Panc1 (cell line): ENCODE measurements at regions not wholly inside any gene's neighbourhood (a gene's known extent, or its start where the extent isn't known, plus 50 kb on each side); places are given as distances from the start of the nearest gene placed in this dataset.

ENCODE experiments used
- ATAC-seq: fragments of 200-7000 bp; cut with Tn5 transposase; 2 replicates; pipeline ENCODE4 v1.9.1; 2020; ENCODE audit warnings: mild to moderate bottlenecking, moderate library complexity
- BruUV-seq: library from RNA; stranded (reverse); fragments of 400-500 nt; replicated peaks from 2 replicates; lab custom pipeline; 2021; lab: Mats Ljungman, UMichigan
- CTCF ChIA-PET: fragments of 300-600 bp; sonication (Branson Sonifier 250); formaldehyde crosslinking; loops from one replicate; lab custom pipeline; 2022; ENCODE audit warnings: antibody characterized with exemption; lab: Charles Lee
- POLR2A ChIA-PET: fragments of 300-600 bp; sonication (Branson Sonifier 250); formaldehyde crosslinking; loops from one replicate; lab custom pipeline; 2022; ENCODE audit warnings: antibody characterized with exemption; lab: Charles Lee
- DNase-seq: peaks from one replicate; pipeline ENCODE4 v3.0.0-alpha.2; 2010; ENCODE audit warnings: low read depth, low spot score
- H3K27ac ChIP-seq: 2 replicates; pipeline ENCODE4 v1.5.1; 2011; ENCODE audit warnings: mild to moderate bottlenecking, low read length, inconsistent platforms
- H3K27me3 ChIP-seq: fragments of 200-500 bp; sonication (Bioruptor generic); 2 replicates; pipeline ENCODE4 v1.6.0; 2014; ENCODE audit warnings: low read length, inconsistent platforms; ENCODE audit not compliant: control insufficient read depth, insufficient read depth
- H3K36me3 ChIP-seq: fragments of 200-500 bp; sonication (Bioruptor generic); 2 replicates; pipeline ENCODE4 v1.5.1; 2014; ENCODE audit warnings: inconsistent platforms, mild to moderate bottlenecking, low read length, moderate library complexity; ENCODE audit not compliant: control insufficient read depth, insufficient read depth
- H3K4me1 ChIP-seq: 2 replicates; pipeline ENCODE4 v1.5.1; 2011; ENCODE audit warnings: inconsistent platforms, mild to moderate bottlenecking, low read length, moderate library complexity; ENCODE audit not compliant: control insufficient read depth, insufficient read depth
- H3K4me3 ChIP-seq, 2 experiments: 2 replicates each; pipeline ENCODE4 v1.5.1; 2011 to 2012; ENCODE audit warnings: low read depth in 2 of 2, low read length in 2 of 2, mild to moderate bottlenecking in 2 of 2, inconsistent platforms in 1 of 2, moderate library complexity in 1 of 2
- H3K9me3 ChIP-seq: fragments of 200-500 bp; sonication (Bioruptor generic); 2 replicates; pipeline ENCODE4 v1.5.1; 2014; ENCODE audit warnings: low read depth, mild to moderate bottlenecking, inconsistent platforms, low read length, moderate library complexity; ENCODE audit not compliant: control insufficient read depth, insufficient read depth
- POLR2AphosphoS5 ChIP-seq: IDR thresholded peaks from 2 replicates; pipeline ENCODE4 v1.6.1; 2012; ENCODE audit warnings: mild to moderate bottlenecking, low read depth, low read length, moderate library complexity
- SIN3A ChIP-seq: IDR thresholded peaks from 2 replicates; pipeline ENCODE4 v1.6.1; 2012; ENCODE audit warnings: low read depth, mild to moderate bottlenecking, low read length, moderate library complexity, borderline replicate concordance; ENCODE audit not compliant: insufficient read depth
- TCF7L2 ChIP-seq: IDR thresholded peaks from 2 replicates; pipeline ENCODE4 v1.6.1; 2011; ENCODE audit warnings: mild to moderate bottlenecking, low read depth, low read length, inconsistent platforms
- in situ Hi-C: cut with HindIII; loops from 2 replicates; pipeline ENCODE4 v1.10.0; 2016; ENCODE audit warnings: low sequenced_read_pairs, low pct_unique_long_range_greater_than_20kb
- intact Hi-C: fragments of 100-400 bp; cut with micrococcal nuclease; formaldehyde crosslinking; loops from one replicate; pipeline ENCODE4 v1.10.0; 2022; ENCODE audit not compliant: unreplicated experiment
- TF ChIP-seq, protein P1 (sequence below), 2 experiments: IDR thresholded peaks; 2 replicates each; pipeline ENCODE4 v1.6.1; 2011 to 2012; ENCODE audit warnings: low read depth in 2 of 2, control low read depth in 1 of 2, low read length in 1 of 2, mild to moderate bottlenecking in 1 of 2, moderate library complexity in 1 of 2; ENCODE audit not compliant: insufficient read depth in 1 of 2
- TF ChIP-seq, protein P2 (sequence below): fragments of 450-650 bp; IDR thresholded peaks from 2 replicates; pipeline ENCODE4 v1.5.1; 2017; ENCODE audit warnings: mild to moderate bottlenecking

DNA sequence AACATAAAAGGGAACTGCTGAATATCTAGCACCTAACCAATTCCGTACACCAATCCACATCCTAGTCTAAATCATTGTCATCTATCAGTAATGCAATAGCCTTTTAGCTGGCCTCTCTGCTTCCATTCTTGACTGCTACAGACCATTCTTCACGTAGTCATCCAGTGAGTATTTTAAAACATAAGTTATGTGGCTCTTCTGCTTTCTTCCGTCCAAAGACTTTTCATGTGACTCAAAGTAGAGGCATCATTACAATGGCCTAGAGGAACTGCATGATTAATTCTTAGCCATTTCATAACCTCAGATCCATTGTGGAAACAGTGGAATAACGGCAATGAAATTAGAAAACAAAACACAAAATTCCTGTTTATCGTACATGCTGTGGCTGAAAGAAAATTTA is 88.9 kb upstream of the CBLB start:
- no peaks in the 10 kb centered on the region for H3K9me3 ChIP-seq
- no peak overlapping the region for H3K4me3 ChIP-seq
- CTCF ChIA-PET, result no interaction called here
- no peaks in the 10 kb centered on the region for H3K36me3 ChIP-seq
- in situ Hi-C loops, result no loop called here
- ATAC-seq (no peak), DNase-seq (no peak)
- no peaks in the 10 kb centered on the region for H3K27me3 ChIP-seq
- BruUV-seq, result no TSS peak
- POLR2A ChIA-PET, result no interaction called here
- TF ChIP-seq TCF7L2 (no peak), SIN3A (no peak), POLR2AphosphoS5 (no peak)
- TF ChIP-seq, protein P1, sequence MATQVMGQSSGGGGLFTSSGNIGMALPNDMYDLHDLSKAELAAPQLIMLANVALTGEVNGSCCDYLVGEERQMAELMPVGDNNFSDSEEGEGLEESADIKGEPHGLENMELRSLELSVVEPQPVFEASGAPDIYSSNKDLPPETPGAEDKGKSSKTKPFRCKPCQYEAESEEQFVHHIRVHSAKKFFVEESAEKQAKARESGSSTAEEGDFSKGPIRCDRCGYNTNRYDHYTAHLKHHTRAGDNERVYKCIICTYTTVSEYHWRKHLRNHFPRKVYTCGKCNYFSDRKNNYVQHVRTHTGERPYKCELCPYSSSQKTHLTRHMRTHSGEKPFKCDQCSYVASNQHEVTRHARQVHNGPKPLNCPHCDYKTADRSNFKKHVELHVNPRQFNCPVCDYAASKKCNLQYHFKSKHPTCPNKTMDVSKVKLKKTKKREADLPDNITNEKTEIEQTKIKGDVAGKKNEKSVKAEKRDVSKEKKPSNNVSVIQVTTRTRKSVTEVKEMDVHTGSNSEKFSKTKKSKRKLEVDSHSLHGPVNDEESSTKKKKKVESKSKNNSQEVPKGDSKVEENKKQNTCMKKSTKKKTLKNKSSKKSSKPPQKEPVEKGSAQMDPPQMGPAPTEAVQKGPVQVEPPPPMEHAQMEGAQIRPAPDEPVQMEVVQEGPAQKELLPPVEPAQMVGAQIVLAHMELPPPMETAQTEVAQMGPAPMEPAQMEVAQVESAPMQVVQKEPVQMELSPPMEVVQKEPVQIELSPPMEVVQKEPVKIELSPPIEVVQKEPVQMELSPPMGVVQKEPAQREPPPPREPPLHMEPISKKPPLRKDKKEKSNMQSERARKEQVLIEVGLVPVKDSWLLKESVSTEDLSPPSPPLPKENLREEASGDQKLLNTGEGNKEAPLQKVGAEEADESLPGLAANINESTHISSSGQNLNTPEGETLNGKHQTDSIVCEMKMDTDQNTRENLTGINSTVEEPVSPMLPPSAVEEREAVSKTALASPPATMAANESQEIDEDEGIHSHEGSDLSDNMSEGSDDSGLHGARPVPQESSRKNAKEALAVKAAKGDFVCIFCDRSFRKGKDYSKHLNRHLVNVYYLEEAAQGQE (IDR thresholded peaks at IDR 0.05; ENCODE audit: insufficient read depth in 1 of 2, low read depth in 2 of 2, low read length in 1 of 2), result no peak
- TF ChIP-seq, protein P2, sequence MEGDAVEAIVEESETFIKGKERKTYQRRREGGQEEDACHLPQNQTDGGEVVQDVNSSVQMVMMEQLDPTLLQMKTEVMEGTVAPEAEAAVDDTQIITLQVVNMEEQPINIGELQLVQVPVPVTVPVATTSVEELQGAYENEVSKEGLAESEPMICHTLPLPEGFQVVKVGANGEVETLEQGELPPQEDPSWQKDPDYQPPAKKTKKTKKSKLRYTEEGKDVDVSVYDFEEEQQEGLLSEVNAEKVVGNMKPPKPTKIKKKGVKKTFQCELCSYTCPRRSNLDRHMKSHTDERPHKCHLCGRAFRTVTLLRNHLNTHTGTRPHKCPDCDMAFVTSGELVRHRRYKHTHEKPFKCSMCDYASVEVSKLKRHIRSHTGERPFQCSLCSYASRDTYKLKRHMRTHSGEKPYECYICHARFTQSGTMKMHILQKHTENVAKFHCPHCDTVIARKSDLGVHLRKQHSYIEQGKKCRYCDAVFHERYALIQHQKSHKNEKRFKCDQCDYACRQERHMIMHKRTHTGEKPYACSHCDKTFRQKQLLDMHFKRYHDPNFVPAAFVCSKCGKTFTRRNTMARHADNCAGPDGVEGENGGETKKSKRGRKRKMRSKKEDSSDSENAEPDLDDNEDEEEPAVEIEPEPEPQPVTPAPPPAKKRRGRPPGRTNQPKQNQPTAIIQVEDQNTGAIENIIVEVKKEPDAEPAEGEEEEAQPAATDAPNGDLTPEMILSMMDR, result no peak
- H3K27ac ChIP-seq, result no peak overlapping the region
- intact Hi-C loops, result no loop called here
- H3K4me1 ChIP-seq, result no peaks in the 10 kb centered on the region

DNA sequence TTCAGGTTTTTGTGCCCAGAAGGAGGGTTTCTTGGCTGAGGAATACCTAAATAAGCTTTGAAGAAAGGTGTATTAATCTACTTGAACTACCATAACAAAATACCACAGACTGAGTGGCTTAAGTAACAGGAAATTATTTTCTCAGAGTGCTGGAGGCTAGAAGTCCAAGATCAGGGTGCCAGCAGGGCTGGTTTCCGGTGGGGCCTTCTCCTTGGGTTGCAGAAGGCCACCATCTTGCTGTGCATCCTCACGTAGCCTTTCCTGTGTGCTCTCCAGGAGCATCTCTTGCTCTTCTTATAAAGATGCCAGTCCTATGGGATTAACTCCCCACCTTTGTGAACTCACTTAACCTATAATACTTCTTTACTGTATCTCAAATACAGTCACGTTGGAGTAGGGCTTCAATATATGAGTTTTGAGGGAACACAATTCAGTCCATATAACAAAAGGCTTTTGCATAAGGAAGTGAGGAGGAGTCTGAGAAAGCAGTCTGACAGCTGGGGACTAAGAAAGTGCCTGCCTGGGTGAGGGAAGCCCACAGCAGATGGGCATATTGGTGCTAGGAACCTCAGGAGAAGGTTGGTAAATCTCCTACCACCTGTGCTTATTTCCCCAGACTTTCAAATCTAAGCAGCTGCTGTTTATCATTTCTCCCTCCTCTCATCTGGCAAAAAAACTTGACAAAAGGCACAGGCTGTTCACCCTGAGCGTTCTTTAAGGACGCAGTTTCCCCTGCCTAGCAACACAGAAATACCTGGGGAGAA is 89.6 kb upstream of the CBLB start:
- in situ Hi-C loops, result no loop called here
- intact Hi-C loops, result no loop called here
- H3K9me3 ChIP-seq, result no peaks in the 10 kb centered on the region
- CTCF ChIA-PET, result no interaction called here
- POLR2A ChIA-PET, result no interaction called here
- no peak overlapping the region for H3K4me3 ChIP-seq
- H3K27ac ChIP-seq, result no peak overlapping the region
- H3K27me3 ChIP-seq, result no peaks in the 10 kb centered on the region
- no TSS peak for BruUV-seq
- H3K36me3 ChIP-seq, result no peaks in the 10 kb centered on the region
- ATAC-seq (no peak), DNase-seq (no peak)
- no peaks in the 10 kb centered on the region for H3K4me1 ChIP-seq
- no peak for TF ChIP-seq SIN3A
- TF ChIP-seq, protein P2, result no peak
- TF ChIP-seq POLR2AphosphoS5, result no peak
- no peak for TF ChIP-seq TCF7L2
- TF ChIP-seq, protein P1 (IDR thresholded peaks at IDR 0.05; ENCODE audit: insufficient read depth in 1 of 2, low read depth in 2 of 2, low read length in 1 of 2), result no peak
